D721Med (cell line): ENCODE measurements at regions not wholly inside any gene's neighbourhood (a gene's known extent, or its start where the extent isn't known, plus 50 kb on each side); places are given as distances from the start of the nearest gene placed in this dataset.
"Not testable (repeated sequence)": the region's sequence is repeated elsewhere in the genome, so short reads cannot be mapped to it uniquely, and the experiment has no call there.

Source experiments
- DNase-seq: peaks from one replicate; pipeline ENCODE4 v3.0.0; 2011; ENCODE audit warnings: low spot score; ENCODE audit not compliant: insufficient read length
- FAIRE-seq: peaks from 2 replicates; lab custom pipeline; 2011; peaks lifted over from hg19 to GRCh38; lab: Jason Lieb, UNC
- TF ChIP-seq, protein P1 (sequence below): IDR thresholded peaks from 2 replicates; pipeline ENCODE4 v1.5.1; 2012; ENCODE audit warnings: mild to moderate bottlenecking, control low read depth; ENCODE audit not compliant: insufficient read depth; ENCODE audit errors: missing control alignments

DNA sequence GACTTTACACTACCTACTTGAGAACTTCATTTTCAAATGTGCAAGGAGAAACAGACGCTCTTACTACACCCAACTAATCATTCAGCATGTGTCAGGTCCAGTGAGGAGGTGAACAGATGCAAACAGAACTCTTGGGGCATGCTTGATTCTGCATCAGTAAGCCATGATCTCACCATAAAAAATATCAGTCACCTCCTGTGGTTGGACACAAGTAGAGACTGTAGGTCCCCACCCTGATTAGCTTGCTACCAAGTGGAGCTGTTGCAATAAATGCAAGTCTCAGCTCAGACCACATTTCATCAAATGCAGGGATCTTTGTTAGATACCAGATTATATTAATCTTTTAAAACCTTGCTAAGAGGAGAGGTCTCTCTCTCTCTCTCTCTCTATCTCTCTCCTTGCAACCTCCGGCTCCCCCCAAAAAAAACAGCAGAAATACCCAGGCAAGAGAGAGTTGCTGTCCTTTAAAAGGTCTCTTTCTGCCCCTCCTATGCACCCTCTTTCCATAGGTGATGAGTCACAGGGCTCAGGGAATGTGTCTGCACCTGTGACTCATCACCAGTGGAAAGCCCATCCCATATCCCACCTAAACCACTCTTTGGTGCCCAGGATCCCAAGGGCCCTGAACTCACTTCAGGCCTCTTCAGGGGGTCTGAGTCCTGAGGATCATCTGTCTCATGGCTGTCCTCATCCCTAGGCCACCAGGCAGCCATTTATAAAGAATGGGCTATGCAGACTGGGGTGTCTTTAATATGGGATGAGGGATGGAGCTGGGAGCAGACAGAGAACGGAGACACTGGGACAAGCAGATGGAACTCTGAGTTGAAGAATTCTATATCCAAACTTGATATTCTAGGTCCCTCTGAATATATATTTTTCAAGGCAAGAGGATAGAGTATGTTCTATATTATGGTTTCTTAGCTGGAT, 154.5 kb downstream of the QRSL1 start:
- no peak for DNase-seq
- TF ChIP-seq, protein P1, sequence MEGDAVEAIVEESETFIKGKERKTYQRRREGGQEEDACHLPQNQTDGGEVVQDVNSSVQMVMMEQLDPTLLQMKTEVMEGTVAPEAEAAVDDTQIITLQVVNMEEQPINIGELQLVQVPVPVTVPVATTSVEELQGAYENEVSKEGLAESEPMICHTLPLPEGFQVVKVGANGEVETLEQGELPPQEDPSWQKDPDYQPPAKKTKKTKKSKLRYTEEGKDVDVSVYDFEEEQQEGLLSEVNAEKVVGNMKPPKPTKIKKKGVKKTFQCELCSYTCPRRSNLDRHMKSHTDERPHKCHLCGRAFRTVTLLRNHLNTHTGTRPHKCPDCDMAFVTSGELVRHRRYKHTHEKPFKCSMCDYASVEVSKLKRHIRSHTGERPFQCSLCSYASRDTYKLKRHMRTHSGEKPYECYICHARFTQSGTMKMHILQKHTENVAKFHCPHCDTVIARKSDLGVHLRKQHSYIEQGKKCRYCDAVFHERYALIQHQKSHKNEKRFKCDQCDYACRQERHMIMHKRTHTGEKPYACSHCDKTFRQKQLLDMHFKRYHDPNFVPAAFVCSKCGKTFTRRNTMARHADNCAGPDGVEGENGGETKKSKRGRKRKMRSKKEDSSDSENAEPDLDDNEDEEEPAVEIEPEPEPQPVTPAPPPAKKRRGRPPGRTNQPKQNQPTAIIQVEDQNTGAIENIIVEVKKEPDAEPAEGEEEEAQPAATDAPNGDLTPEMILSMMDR: no peak
- FAIRE-seq: no peak

DNA sequence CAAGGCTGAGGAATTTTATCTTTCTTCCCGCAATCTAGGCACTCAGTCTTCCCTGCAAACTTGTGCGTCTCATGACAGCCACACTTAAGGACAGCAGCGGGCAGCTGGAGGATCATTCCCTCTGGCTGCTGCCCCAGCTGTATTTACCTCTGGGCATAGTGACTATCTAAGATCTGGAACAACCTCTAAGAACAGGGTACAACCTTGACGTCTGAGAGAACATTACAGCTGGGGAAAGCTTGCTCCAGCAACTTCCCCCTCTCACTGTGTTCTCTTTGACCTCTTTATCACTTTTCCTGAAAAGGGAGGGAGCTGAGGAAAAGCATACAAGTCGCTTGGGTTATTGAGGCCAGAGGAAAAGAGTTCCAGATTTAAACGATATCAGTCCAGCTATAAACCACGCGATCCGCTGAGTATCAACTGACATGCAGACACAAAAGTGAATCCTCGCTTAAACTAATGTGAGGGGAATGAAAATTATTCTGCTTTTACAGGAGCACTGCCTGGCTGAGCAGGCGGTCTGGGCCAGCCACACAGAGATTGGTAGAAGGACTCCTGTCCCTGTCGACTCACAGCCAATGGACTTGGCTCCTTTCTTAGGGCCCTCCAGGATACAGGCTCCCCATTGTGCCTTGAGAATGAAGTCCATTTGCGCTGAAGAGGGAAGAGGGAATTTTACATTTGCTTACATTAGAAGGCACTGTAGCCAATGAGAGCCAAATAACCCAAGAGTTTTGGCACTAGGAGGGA, 153.3 kb downstream of the QRSL1 start:
- DNase-seq (no peak), FAIRE-seq (no peak)
- TF ChIP-seq, protein P1: no peak

DNA sequence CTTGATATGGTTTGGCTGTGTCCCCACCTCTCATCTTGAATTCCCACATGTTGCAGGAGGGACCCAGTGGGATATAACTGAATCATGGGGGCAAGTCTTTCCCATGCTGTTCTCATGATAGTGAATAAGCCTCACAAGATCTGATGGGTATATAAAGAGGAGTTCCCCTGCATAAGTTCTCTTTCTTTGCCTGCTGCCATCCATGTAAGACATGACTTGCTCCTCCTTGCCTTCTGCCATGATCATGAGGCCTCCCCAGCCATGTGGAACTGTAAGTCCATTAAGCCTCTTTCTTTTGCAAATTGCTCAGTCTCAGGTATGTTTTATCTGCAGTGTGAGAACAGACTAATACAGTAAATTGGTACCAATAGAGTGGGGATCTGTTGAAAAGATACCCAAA, 150.2 kb downstream of the QRSL1 start:
- FAIRE-seq, DNase-seq: not testable (repeated sequence)

DNA sequence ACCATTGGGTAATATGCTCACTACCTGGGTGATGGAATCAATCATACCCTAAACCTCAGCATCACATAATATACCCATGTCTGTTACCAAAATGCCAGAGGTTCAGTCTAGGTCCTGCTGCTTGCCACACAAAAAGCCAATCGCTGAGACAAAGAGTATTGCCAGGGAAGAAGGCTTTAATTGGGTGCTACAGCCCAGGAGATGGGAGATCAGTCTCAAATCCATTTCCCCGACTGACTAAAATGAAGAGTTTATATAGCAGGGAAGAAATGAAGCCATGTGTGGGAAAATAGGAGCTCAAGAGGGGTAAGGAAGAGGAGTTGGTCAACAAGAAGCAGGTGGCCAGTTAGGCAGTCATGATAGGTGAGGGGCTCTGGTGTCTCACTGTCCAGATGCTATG, 149.6 kb downstream of the QRSL1 start:
- DNase-seq (no peak), FAIRE-seq (no peak)
- TF ChIP-seq, protein P1: no peak

DNA sequence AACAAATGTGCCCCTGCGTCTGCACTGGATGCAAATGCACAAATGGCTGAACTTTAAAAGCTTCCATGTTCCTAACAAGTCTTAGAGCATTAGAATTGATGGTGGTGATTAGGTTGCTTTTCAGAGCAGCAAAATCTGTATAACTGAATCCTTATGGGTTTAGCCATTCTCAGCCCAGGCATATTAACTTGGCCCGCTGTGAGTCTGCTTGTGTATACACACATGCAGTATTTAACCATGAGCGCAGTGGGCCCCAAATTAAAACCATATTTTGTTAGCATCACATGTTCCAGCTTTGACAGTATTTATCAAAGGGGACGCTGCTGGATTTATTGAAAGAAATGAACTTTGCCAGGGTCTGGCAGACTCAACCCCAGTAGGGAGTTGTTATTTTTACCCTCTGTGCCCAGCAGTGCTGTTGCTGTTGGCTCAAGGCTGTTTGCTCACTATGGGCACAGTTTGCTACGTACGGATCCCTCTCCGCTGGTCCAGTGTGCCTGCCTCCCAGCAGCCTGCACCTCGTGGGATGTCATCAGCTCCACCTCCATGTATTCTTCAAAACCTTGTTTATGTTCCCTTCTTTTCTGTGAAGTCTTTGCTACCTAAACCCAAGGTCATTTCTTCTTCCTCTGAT, 144.7 kb downstream of the QRSL1 start:
- DNase-seq (no peak), FAIRE-seq (no peak)
- TF ChIP-seq, protein P1: no peak

DNA sequence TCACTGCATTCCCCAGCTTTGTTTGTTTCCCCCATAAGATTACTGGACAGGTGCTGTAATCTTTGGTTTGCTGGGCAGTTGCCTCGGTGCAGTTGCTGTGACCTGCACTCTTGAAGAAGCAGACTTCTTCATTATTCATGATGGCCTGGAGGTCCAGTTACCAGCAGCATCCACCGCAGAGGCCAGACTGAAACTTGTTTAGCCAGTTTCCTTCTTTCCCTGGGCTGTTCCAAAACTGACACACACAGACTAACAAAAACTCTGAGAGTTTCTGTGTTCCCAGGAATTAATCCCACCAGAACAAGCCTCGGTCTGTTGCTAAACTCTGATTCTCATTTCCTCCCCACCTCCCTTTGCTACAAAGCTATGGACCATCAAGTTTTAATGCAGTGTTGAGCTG, 144.1 kb downstream of the QRSL1 start:
- TF ChIP-seq, protein P1: no peak
- FAIRE-seq: no peak
- no peak for DNase-seq
